Stomach (tissue), 8 donors: ENCODE measurements at regions not wholly inside any gene's neighbourhood (a gene's known extent, or its start where the extent isn't known, plus 50 kb on each side); places are given as distances from the start of the nearest gene placed in this dataset.

Source experiments
- DNase-seq, 2 donors: peaks; one replicate each; pipeline versions ENCODE4 v3.0.0 to v3.0.0-alpha.2; 2013 to 2019
- H3K27ac ChIP-seq, 5 donors: fragments of 200-600 bp in 4 of 5; sonication (generic) in 4 of 5; one replicate each; pipeline ENCODE4 v1.5.1; 2013 to 2019; ENCODE audit warnings: mild to moderate bottlenecking in 1 of 5, moderate library complexity in 1 of 5
- H3K27me3 ChIP-seq, 3 donors: fragments of 200-600 bp; sonication (generic); one replicate each; pipeline ENCODE4 v1.5.1; 2017 to 2019; ENCODE audit warnings: mixed run types in 1 of 3
- H3K36me3 ChIP-seq, 4 donors: fragments of 200-600 bp; sonication (generic); 1 replicate in 3 of 4; 2 replicates in 1 of 4; pipeline ENCODE4 v1.5.1; 2016 to 2019
- H3K4me1 ChIP-seq, 4 donors: fragments of 200-600 bp; sonication (generic); one replicate each; pipeline ENCODE4 v1.5.1; 2016 to 2019
- H3K4me3 ChIP-seq, 4 donors: fragments of 200-600 bp; sonication (generic) in 3 of 4; one replicate each; pipeline ENCODE4 v1.5.1; 2016 to 2019; ENCODE audit warnings: mild to moderate bottlenecking in 1 of 4
- H3K9me3 ChIP-seq, 4 donors: fragments of 200-600 bp; sonication (generic); one replicate each; pipeline ENCODE4 v1.5.1; 2016 to 2019
- EP300 ChIP-seq: sonication (generic); formaldehyde crosslinking; IDR thresholded peaks from one replicate; pipeline ENCODE4 v1.6.1; 2017; ENCODE audit warnings: antibody characterized with exemption
- POLR2A ChIP-seq, 4 donors: fragments of 450-650 bp; IDR thresholded peaks; one replicate each; pipeline ENCODE4 v1.6.1; 2016; ENCODE audit warnings: antibody characterized with exemption in 4 of 4, control low read depth in 2 of 4, mild to moderate bottlenecking in 1 of 4, moderate library complexity in 1 of 4
- POLR2AphosphoS5 ChIP-seq, 3 donors: sonication (generic); formaldehyde crosslinking; IDR thresholded peaks; one replicate each; pipeline ENCODE4 v1.6.1; 2016; ENCODE audit warnings: antibody characterized with exemption in 3 of 3
- WGBS, 5 donors: extraction: QIAGEN DNeasy Blood & Tissue Kit in 3 of 5; methylation state at CpG; one replicate each; pipeline versions ENCODE4 v1.1.5 to v1.1.7; 2013 to 2018; 5-methylcytosine and 5-hydroxymethylcytosine counted together
- intact Hi-C: fragments of 100-400 bp; cut with DNase I; formaldehyde crosslinking; loops from one replicate; pipeline ENCODE4 v1.15.1; 2023; ENCODE audit warnings: low total_unique reads
- TF ChIP-seq, protein P1 (sequence below), 7 experiments: fragments of 450-650 bp in 4 of 7; fragments of 200-600 bp in 3 of 7; sonication (generic) in 3 of 7; IDR thresholded peaks; one replicate each; pipeline ENCODE4 v1.5.1; 2016 to 2019; ENCODE audit warnings: antibody characterized with exemption in 7 of 7, control low read depth in 2 of 7, mild to moderate bottlenecking in 1 of 7
- donor health status: healthy with polysubstance abuse.
- donor health status: Bipolar disorder and iron deficiency.
- donor health status: healthy.

DNA sequence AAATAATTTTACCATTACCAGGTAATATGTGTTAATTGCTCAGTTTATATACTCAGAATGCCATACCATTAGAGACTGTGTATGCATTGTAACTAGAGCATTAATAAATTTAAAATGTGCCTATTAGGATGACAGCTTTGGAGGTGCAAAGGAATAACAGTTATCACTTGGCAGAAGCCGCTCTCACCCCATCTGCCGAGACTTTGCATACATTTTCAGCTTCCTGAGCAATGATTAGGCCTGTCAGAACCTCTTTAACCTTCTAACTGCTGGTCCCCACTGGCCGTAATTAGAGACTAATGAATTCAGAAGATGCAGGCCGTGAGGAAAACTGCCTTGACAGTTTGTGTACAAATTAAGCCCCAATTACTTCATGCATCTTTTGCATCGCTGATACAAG is 158.0 kb upstream of the PROX1 start:
- intact Hi-C loops = no loop called here
- H3K9me3 ChIP-seq = peaks cover 0 to 7% (median 4%) of the 10 kb centered on the region in 4 donors
- no peak overlapping the region for H3K27ac ChIP-seq
- WGBS, 5 donors = 68 to 86% (median 72%) methylated on average over 5 of the region's 5 CpGs
- no peaks in the 10 kb centered on the region for H3K27me3 ChIP-seq
- no peak for DNase-seq
- H3K4me1 ChIP-seq = no peaks in the 10 kb centered on the region
- TF ChIP-seq POLR2AphosphoS5 (IDR thresholded peaks at IDR 0.05) (no peak), POLR2A (IDR thresholded peaks at IDR 0.05) (no peak), EP300 (no peak)
- TF ChIP-seq, protein P1, sequence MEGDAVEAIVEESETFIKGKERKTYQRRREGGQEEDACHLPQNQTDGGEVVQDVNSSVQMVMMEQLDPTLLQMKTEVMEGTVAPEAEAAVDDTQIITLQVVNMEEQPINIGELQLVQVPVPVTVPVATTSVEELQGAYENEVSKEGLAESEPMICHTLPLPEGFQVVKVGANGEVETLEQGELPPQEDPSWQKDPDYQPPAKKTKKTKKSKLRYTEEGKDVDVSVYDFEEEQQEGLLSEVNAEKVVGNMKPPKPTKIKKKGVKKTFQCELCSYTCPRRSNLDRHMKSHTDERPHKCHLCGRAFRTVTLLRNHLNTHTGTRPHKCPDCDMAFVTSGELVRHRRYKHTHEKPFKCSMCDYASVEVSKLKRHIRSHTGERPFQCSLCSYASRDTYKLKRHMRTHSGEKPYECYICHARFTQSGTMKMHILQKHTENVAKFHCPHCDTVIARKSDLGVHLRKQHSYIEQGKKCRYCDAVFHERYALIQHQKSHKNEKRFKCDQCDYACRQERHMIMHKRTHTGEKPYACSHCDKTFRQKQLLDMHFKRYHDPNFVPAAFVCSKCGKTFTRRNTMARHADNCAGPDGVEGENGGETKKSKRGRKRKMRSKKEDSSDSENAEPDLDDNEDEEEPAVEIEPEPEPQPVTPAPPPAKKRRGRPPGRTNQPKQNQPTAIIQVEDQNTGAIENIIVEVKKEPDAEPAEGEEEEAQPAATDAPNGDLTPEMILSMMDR (IDR thresholded peaks at IDR 0.05) = no peak
- no peak overlapping the region for H3K4me3 ChIP-seq
- no peaks in the 10 kb centered on the region for H3K36me3 ChIP-seq

DNA sequence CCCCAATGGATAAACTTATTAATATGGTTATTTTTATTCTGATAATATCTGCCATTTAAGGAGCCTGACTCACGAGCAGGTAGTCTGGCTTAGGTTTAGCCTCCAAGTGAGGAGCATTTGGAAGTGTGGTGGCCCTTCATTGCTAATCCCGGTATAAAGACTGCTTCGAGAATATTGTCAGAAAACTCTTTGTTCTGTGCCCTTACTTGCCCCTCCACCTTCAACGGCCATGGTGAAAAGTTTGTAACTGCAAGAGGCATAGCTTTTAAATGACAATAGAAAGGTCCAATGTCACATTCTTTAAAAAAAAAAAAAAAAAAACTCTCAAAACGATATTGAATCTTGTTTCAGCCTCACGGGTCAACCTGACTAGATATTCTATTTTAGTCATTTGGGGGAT is 157.4 kb upstream of the PROX1 start:
- Histone ChIP-seq H3K4me1 (no peaks in the 10 kb centered on the region), H3K27ac (no peak overlapping the region), H3K9me3 (peaks cover 0 to 7% (median 4%) of the 10 kb centered on the region in 4 donors), H3K27me3 (no peaks in the 10 kb centered on the region), H3K36me3 (no peaks in the 10 kb centered on the region), H3K4me3 (no peak overlapping the region)
- DNase-seq = no peak
- WGBS, 5 donors = 68 to 72% (median 70%) methylated on average over 6 of the region's 6 CpGs
- TF ChIP-seq EP300 = no peak
- TF ChIP-seq, protein P1 (IDR thresholded peaks at IDR 0.05) = no peak
- no peak for TF ChIP-seq POLR2A (IDR thresholded peaks at IDR 0.05)
- TF ChIP-seq POLR2AphosphoS5 (IDR thresholded peaks at IDR 0.05) = no peak
- intact Hi-C loops = no loop called here

DNA sequence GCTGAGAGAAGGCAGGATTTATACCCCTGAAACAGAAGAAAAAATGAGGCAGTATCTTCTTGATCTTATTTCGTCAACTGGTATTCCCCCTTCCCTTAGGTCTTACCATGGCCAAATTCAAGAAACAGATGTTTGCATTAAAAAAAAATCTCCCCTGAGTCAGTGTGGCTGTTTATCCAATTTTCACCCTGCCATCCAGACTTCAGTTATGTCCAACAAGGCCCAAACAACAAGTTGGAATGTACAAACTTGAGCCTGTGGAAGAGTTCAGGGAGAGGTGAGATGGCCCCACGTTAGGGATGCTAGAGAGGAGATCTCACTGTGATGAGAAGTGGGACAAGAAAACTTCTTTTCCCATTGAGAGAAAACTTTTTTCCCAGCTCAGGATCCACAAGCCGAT is 147.2 kb upstream of the PROX1 start:
- intact Hi-C loops = no loop called here
- no peak for DNase-seq
- Histone ChIP-seq H3K27me3 (no peaks in the 10 kb centered on the region), H3K4me1 (no peaks in the 10 kb centered on the region), H3K4me3 (no peak overlapping the region), H3K27ac (no peak overlapping the region), H3K36me3 (no peaks in the 10 kb centered on the region), H3K9me3 (no peaks in the 10 kb centered on the region)
- TF ChIP-seq, protein P1 (IDR thresholded peaks at IDR 0.05) = no peak
- no peak for TF ChIP-seq POLR2AphosphoS5 (IDR thresholded peaks at IDR 0.05)
- no peak for TF ChIP-seq EP300
- TF ChIP-seq POLR2A (IDR thresholded peaks at IDR 0.05) = no peak
- 55 to 75% (median 74%) methylated on average over 3 of the region's 3 CpGs for WGBS, 5 donors

DNA sequence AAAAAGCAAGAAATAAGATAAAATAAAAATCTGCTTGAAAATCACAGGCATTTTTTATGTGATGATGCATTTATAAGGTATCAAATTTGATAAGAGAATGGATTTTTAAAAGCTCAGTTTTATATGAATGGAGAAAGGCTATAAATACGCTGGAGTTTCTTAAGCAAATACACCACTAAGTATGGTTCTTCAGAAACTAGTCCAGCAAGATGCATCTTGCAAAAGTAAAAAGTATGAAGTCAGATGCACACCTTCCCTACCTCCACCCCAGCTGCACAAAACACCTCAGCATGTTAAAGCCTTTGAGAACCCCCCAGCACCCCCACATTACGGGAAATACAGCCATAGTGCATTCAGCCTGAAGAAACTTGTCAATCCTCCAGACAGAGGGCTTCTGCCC is 143.1 kb upstream of the PROX1 start:
- H3K4me3 ChIP-seq = no peak overlapping the region
- H3K9me3 ChIP-seq = no peaks in the 10 kb centered on the region
- 57 to 72% (median 64%) methylated on average over 2 of the region's 2 CpGs for WGBS, 5 donors
- DNase-seq = no peak
- H3K4me1 ChIP-seq = no peaks in the 10 kb centered on the region
- no peak overlapping the region for H3K27ac ChIP-seq
- H3K36me3 ChIP-seq = no peaks in the 10 kb centered on the region
- TF ChIP-seq, protein P1 (IDR thresholded peaks at IDR 0.05) = no peak
- TF ChIP-seq POLR2AphosphoS5 (IDR thresholded peaks at IDR 0.05) = no peak
- TF ChIP-seq POLR2A (IDR thresholded peaks at IDR 0.05) = no peak
- TF ChIP-seq EP300 = no peak
- H3K27me3 ChIP-seq = no peaks in the 10 kb centered on the region
- intact Hi-C loops = no loop called here
